ENCODE measurements at regions not wholly inside any gene's neighbourhood (a gene's known extent, or its start where the extent isn't known, plus 50 kb on each side); places are given as distances from the start of the nearest gene placed in this dataset.

DNA sequence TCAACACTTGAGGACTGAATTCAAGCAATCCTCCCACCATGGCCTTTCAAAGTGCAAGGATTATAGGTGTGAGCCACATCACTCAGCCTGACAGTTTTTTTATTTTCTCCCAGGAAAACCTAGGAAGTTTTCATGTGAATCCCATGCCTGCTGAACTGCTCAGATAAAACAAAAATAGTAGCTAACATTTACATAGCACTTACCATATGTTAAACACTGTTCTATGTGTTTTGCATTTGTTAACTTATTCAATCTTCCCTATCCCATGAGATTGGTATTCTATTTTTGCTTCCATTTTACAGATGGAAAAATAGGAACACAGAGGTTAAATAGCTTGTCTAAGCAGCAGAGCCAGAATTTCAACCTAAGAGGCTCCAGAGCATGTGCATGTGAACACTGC lies 157.4 kb upstream of the KCTD1 start:
- no peak overlapping the region for H2AFZ ChIP-seq (ENCODE audit: low read depth, low read length)
- H4K20me1 ChIP-seq (ENCODE audit: insufficient read depth), result no peaks in the 10 kb centered on the region
- H3K36me3 ChIP-seq (ENCODE audit: insufficient read depth, low read length), result no peaks in the 10 kb centered on the region
- no peak overlapping the region for H3K4me2 ChIP-seq (ENCODE audit: low read length)
- H3F3A ChIP-seq (ENCODE audit: insufficient read depth, low read length, poor library complexity, severe bottlenecking), result no peaks in the 10 kb centered on the region
- no peak overlapping the region for H3K27ac ChIP-seq (ENCODE audit: low read length)
- H3K27me3 ChIP-seq (ENCODE audit: insufficient read depth, low read depth, low read length), result no peaks in the 10 kb centered on the region
- no peak overlapping the region for H3K9ac ChIP-seq (ENCODE audit: low read length)
- TF ChIP-seq CTCF (IDR thresholded peaks at IDR 0.05; ENCODE audit: poor library complexity, severe bottlenecking) (no peak), RAD21 (conservative IDR thresholded peaks at IDR 0.05) (no peak), SMC3 (conservative IDR thresholded peaks at IDR 0.05; ENCODE audit: poor library complexity) (no peak), EP300 (conservative IDR thresholded peaks at IDR 0.05; ENCODE audit: poor library complexity, severe bottlenecking) (no peak), TAF1 (IDR thresholded peaks at IDR 0.05; ENCODE audit: low read depth) (no peak), MXI1 (conservative IDR thresholded peaks at IDR 0.05; ENCODE audit: poor library complexity, severe bottlenecking) (no peak), EZH2 (IDR thresholded peaks at IDR 0.05; ENCODE audit: borderline replicate concordance, insufficient read depth, low read length, poor library complexity, severe bottlenecking) (no peak), POLR2AphosphoS5 (IDR thresholded peaks at IDR 0.05) (no peak)
- TF ChIP-seq, protein P1, sequence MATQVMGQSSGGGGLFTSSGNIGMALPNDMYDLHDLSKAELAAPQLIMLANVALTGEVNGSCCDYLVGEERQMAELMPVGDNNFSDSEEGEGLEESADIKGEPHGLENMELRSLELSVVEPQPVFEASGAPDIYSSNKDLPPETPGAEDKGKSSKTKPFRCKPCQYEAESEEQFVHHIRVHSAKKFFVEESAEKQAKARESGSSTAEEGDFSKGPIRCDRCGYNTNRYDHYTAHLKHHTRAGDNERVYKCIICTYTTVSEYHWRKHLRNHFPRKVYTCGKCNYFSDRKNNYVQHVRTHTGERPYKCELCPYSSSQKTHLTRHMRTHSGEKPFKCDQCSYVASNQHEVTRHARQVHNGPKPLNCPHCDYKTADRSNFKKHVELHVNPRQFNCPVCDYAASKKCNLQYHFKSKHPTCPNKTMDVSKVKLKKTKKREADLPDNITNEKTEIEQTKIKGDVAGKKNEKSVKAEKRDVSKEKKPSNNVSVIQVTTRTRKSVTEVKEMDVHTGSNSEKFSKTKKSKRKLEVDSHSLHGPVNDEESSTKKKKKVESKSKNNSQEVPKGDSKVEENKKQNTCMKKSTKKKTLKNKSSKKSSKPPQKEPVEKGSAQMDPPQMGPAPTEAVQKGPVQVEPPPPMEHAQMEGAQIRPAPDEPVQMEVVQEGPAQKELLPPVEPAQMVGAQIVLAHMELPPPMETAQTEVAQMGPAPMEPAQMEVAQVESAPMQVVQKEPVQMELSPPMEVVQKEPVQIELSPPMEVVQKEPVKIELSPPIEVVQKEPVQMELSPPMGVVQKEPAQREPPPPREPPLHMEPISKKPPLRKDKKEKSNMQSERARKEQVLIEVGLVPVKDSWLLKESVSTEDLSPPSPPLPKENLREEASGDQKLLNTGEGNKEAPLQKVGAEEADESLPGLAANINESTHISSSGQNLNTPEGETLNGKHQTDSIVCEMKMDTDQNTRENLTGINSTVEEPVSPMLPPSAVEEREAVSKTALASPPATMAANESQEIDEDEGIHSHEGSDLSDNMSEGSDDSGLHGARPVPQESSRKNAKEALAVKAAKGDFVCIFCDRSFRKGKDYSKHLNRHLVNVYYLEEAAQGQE (IDR thresholded peaks at IDR 0.05; ENCODE audit: borderline replicate concordance), result no peak
- no peaks in the 10 kb centered on the region for H3K9me2 ChIP-seq (ENCODE audit: insufficient read depth, low read length)
- no peaks in the 10 kb centered on the region for H3K79me2 ChIP-seq (replicated peaks; ENCODE audit: insufficient read depth, low read length)
- H3K4me3 ChIP-seq (ENCODE audit: low read length), result no peak overlapping the region
- H3K9me3 ChIP-seq (ENCODE audit: low read length), result no peaks in the 10 kb centered on the region

- TF ChIP-seq CTCF (IDR thresholded peaks at IDR 0.05; ENCODE audit: poor library complexity, severe bottlenecking) (no peak), TAF1 (IDR thresholded peaks at IDR 0.05; ENCODE audit: low read depth) (no peak), MXI1 (conservative IDR thresholded peaks at IDR 0.05; ENCODE audit: poor library complexity, severe bottlenecking) (no peak), EP300 (conservative IDR thresholded peaks at IDR 0.05; ENCODE audit: poor library complexity, severe bottlenecking) (no peak), POLR2AphosphoS5 (IDR thresholded peaks at IDR 0.05) (no peak), EZH2 (IDR thresholded peaks at IDR 0.05; ENCODE audit: borderline replicate concordance, insufficient read depth, low read length, poor library complexity, severe bottlenecking) (no peak), SMC3 (conservative IDR thresholded peaks at IDR 0.05; ENCODE audit: poor library complexity) (no peak), RAD21 (conservative IDR thresholded peaks at IDR 0.05) (no peak)
- TF ChIP-seq, protein P1 (IDR thresholded peaks at IDR 0.05; ENCODE audit: borderline replicate concordance), result no peak
- Histone ChIP-seq H3K36me3 (ENCODE audit: insufficient read depth, low read length) (no peaks in the 10 kb centered on the region), H2AFZ (ENCODE audit: low read depth, low read length) (no peak overlapping the region)
Measured at GRCh38 chr18:26703170-26703930, 155.0 kb upstream of the KCTD1 start.

More at GRCh38 chr18:26703170-26703930, 155.0 kb upstream of the KCTD1 start:
- no peak overlapping the region for H3K9ac ChIP-seq (ENCODE audit: low read length)
- H3K9me2 ChIP-seq (ENCODE audit: insufficient read depth, low read length), result no peaks in the 10 kb centered on the region
- no peaks in the 10 kb centered on the region for H4K20me1 ChIP-seq (ENCODE audit: insufficient read depth)
- H3K79me2 ChIP-seq (replicated peaks; ENCODE audit: insufficient read depth, low read length), result no peaks in the 10 kb centered on the region
- H3K27me3 ChIP-seq (ENCODE audit: insufficient read depth, low read depth, low read length), result no peaks in the 10 kb centered on the region
- no peak overlapping the region for H3K27ac ChIP-seq (ENCODE audit: low read length)
- H3F3A ChIP-seq (ENCODE audit: insufficient read depth, low read length, poor library complexity, severe bottlenecking), result no peaks in the 10 kb centered on the region
- H3K4me2 ChIP-seq (ENCODE audit: low read length), result no peak overlapping the region
- H3K9me3 ChIP-seq (ENCODE audit: low read length), result no peaks in the 10 kb centered on the region
- H3K4me3 ChIP-seq (ENCODE audit: low read length), result no peak overlapping the region

Data from neural cell (in vitro differentiated cells).